NK-92 treated with Interleukin-12 subunit alpha and Interleukin-12 subunit beta, amount 100 ng/mL, for 24 hours (cell line): ENCODE measurements at regions not wholly inside any gene's neighbourhood (a gene's known extent, or its start where the extent isn't known, plus 50 kb on each side); places are given as distances from the start of the nearest gene placed in this dataset.
"Not testable (repeated sequence)": the region's sequence is repeated elsewhere in the genome, so short reads cannot be mapped to it uniquely, and the experiment has no call there.

ENCODE experiments used
- DNase-seq: peaks from one replicate; lab custom pipeline; 2025; lab: John Stamatoyannopoulos, UW

- not testable (repeated sequence) for DNase-seq
These were observed 58.3 kb downstream of the ART5 start for GRCh38 chr11:3583476-3583875.

GRCh38 chr11:3581389-3581725 is 60.4 kb downstream of the ART5 start:
- DNase-seq: not testable (repeated sequence)

- DNase-seq: peak; percentile 13
These were observed 61.1 kb downstream of the ART5 start for GRCh38 chr11:3580487-3581388.

- DNase-seq: not testable (repeated sequence)
These were observed 62.0 kb downstream of the ART5 start for GRCh38 chr11:3579600-3580459.

GRCh38 chr11:3576066-3576604 is 65.7 kb downstream of the ART5 start:
- DNase-seq: not testable (repeated sequence)

GRCh38 chr11:3572976-3573647 is 68.7 kb downstream of the ART5 start:
- not testable (repeated sequence) for DNase-seq

- DNase-seq: not testable (repeated sequence)
These were observed 70.0 kb downstream of the ART5 start for GRCh38 chr11:3571752-3572151.

GRCh38 chr11:3565838-3566237 is 76.0 kb downstream of the ART5 start:
- not testable (repeated sequence) for DNase-seq

GRCh38 chr11:3564383-3564782 is 77.4 kb downstream of the ART5 start:
- DNase-seq: not testable (repeated sequence)

GRCh38 chr11:3554621-3555020 is 87.2 kb downstream of the ART5 start:
- not testable (repeated sequence) for DNase-seq

- DNase-seq: not testable (repeated sequence)
These were observed 96.8 kb downstream of the ART5 start for GRCh38 chr11:3544990-3545389.

- DNase-seq: not testable (repeated sequence)
These were observed 103.6 kb downstream of the ART5 start for GRCh38 chr11:3538220-3538619.

- not testable (repeated sequence) for DNase-seq
These were observed 104.5 kb downstream of the ART5 start for GRCh38 chr11:3537254-3537653.

GRCh38 chr11:3532958-3533357 is 108.8 kb downstream of the ART5 start:
- DNase-seq: not testable (repeated sequence)

GRCh38 chr11:3531280-3531679 is 110.5 kb downstream of the ART5 start:
- DNase-seq: not testable (repeated sequence)

- DNase-seq: not testable (repeated sequence)
These were observed 118.2 kb downstream of the ART5 start for GRCh38 chr11:3523567-3523966.

GRCh38 chr11:3520905-3521304 is 120.9 kb downstream of the ART5 start:
- not testable (repeated sequence) for DNase-seq

- not testable (repeated sequence) for DNase-seq
These were observed 122.0 kb downstream of the ART5 start for GRCh38 chr11:3519841-3520240.

GRCh38 chr11:3516934-3517567 is 124.7 kb downstream of the ART5 start:
- not testable (repeated sequence) for DNase-seq

GRCh38 chr11:3516345-3516933 is 125.4 kb downstream of the ART5 start:
- not testable (repeated sequence) for DNase-seq
